Body of pancreas (tissue), 4 donors: ENCODE measurements at regions not wholly inside any gene's neighbourhood (a gene's known extent, or its start where the extent isn't known, plus 50 kb on each side); places are given as distances from the start of the nearest gene placed in this dataset.

ENCODE experiments used
- ATAC-seq: fragments of 150-250 bp; one replicate; pipeline ENCODE4 v1.9.1; 2016
- DNase-seq, 4 donors: peaks; one replicate each; pipeline ENCODE4 v3.0.0-alpha.2; 2019
- H3K27ac ChIP-seq, 4 donors: fragments of 200-600 bp; sonication (generic); 1 replicate in 3 of 4; 2 replicates in 1 of 4; pipeline versions ENCODE4 v1.5.1 to v1.6.1; 2016 to 2019; ENCODE audit warnings: mild to moderate bottlenecking in 1 of 4, mixed read lengths in 1 of 4, moderate library complexity in 1 of 4
- H3K27me3 ChIP-seq, 2 donors: fragments of 200-600 bp; sonication (generic); one replicate each; pipeline ENCODE4 v1.6.0; 2016; ENCODE audit warnings: mild to moderate bottlenecking in 1 of 2
- H3K36me3 ChIP-seq, 2 donors: fragments of 200-600 bp; sonication (generic); replicated peaks in 1 of 2; 2 replicates each; pipeline ENCODE4 v1.5.1; 2016; ENCODE audit warnings: low read depth in 2 of 2; ENCODE audit not compliant: insufficient read depth in 1 of 2
- H3K4me1 ChIP-seq: fragments of 200-600 bp; sonication (generic); one replicate; pipeline ENCODE4 v1.6.0; 2016
- H3K4me3 ChIP-seq, 2 donors: fragments of 200-600 bp; sonication (generic); 1 replicate in 1 of 2; 2 replicates in 1 of 2; pipeline ENCODE4 v1.5.1; 2016 to 2019
- H3K9me3 ChIP-seq, 3 donors: fragments of 200-600 bp; sonication (generic); 1 replicate in 2 of 3; 2 replicates in 1 of 3; pipeline ENCODE4 v1.5.1; 2016
- CTCF ChIP-seq, 7 experiments: fragments of 450-650 bp in 4 of 7; fragments of 200-600 bp in 3 of 7; sonication (generic) in 3 of 7; IDR thresholded peaks; one replicate each; pipeline ENCODE4 v1.5.1; 2016 to 2019; ENCODE audit warnings: antibody characterized with exemption in 7 of 7
- POLR2A ChIP-seq, 3 donors: fragments of 450-650 bp; IDR thresholded peaks; one replicate each; pipeline ENCODE4 v1.6.1; 2016; ENCODE audit warnings: antibody characterized with exemption in 3 of 3, mild to moderate bottlenecking in 2 of 3
- WGBS, 2 donors: methylation state at CpG; one replicate each; pipeline ENCODE4 v1.1.5; 2017; 5-methylcytosine and 5-hydroxymethylcytosine counted together
- intact Hi-C: fragments of 100-400 bp; cut with DNase I; formaldehyde crosslinking; loops from one replicate; pipeline ENCODE4 v1.15.1; 2023

- Histone ChIP-seq H3K4me1 (no peaks in the 10 kb centered on the region), H3K4me3 (no peak overlapping the region), H3K27ac (no peak overlapping the region), H3K36me3 (no peaks in the 10 kb centered on the region), H3K27me3 (no peaks in the 10 kb centered on the region), H3K9me3 (no peaks in the 10 kb centered on the region)
- TF ChIP-seq POLR2A (IDR thresholded peaks at IDR 0.05) (no peak), CTCF (IDR thresholded peaks at IDR 0.05) (no peak)
- no peak for ATAC-seq
- intact Hi-C loops: no loop called here
- WGBS, 2 donors: 58 to 74% methylated on average over 2 of the region's 2 CpGs
- no peak for DNase-seq
Measured at GRCh38 chr10:7036951-7037350, 373.9 kb downstream of the SFMBT2 start.

- DNase-seq (no peak), ATAC-seq (no peak)
- no peaks in the 10 kb centered on the region for H3K27me3 ChIP-seq
- H3K27ac ChIP-seq: no peak overlapping the region
- H3K9me3 ChIP-seq: no peaks in the 10 kb centered on the region
- TF ChIP-seq CTCF (IDR thresholded peaks at IDR 0.05) (no peak), POLR2A (IDR thresholded peaks at IDR 0.05) (no peak)
- no peaks in the 10 kb centered on the region for H3K4me1 ChIP-seq
- WGBS, 2 donors: 62 to 77% methylated on average over 10 of the region's 10 CpGs
- no peaks in the 10 kb centered on the region for H3K36me3 ChIP-seq
- intact Hi-C loops: no loop called here
- no peak overlapping the region for H3K4me3 ChIP-seq
Measured at GRCh38 chr10:7035126-7035761, 375.6 kb downstream of the SFMBT2 start.

- no peak for TF ChIP-seq POLR2A (IDR thresholded peaks at IDR 0.05)
- no peak for TF ChIP-seq CTCF (IDR thresholded peaks at IDR 0.05)
- Histone ChIP-seq H3K4me3 (no peak overlapping the region), H3K9me3 (no peaks in the 10 kb centered on the region), H3K27me3 (no peaks in the 10 kb centered on the region), H3K4me1 (no peaks in the 10 kb centered on the region), H3K36me3 (no peaks in the 10 kb centered on the region), H3K27ac (no peak overlapping the region)
- ATAC-seq: no peak
- no peak for DNase-seq
- intact Hi-C loops: no loop called here
- 80 to 89% methylated on average over 1 of the region's 1 CpG for WGBS, 2 donors
Measured at GRCh38 chr10:7033031-7033430, 377.8 kb downstream of the SFMBT2 start.

GRCh38 chr10:7030134-7030855 is 380.5 kb downstream of the SFMBT2 start:
- H3K27me3 ChIP-seq: no peaks in the 10 kb centered on the region

More at GRCh38 chr10:7030134-7030855, 380.5 kb downstream of the SFMBT2 start:
- WGBS, 2 donors: 64 to 85% methylated on average over 5 of the region's 5 CpGs
- ATAC-seq (no peak), DNase-seq (no peak)
- TF ChIP-seq CTCF (IDR thresholded peaks at IDR 0.05): no peak
- TF ChIP-seq POLR2A (IDR thresholded peaks at IDR 0.05): no peak
- Histone ChIP-seq H3K27ac (no peak overlapping the region), H3K4me3 (no peak overlapping the region), H3K4me1 (no peaks in the 10 kb centered on the region), H3K36me3 (no peaks in the 10 kb centered on the region), H3K9me3 (no peaks in the 10 kb centered on the region)
- intact Hi-C loops: no loop called here
